Mesendoderm (in vitro differentiated cells): ENCODE measurements at regions not wholly inside any gene's neighbourhood (a gene's known extent, or its start where the extent isn't known, plus 50 kb on each side); places are given as distances from the start of the nearest gene placed in this dataset.

Experiments
- DNase-seq: peaks from one replicate; pipeline ENCODE4 v3.0.0; 2013
- H2AK5ac ChIP-seq: 2 replicates; pipeline ENCODE4 v1.6.1; 2013; ENCODE audit warnings: low read length, inconsistent platforms
- H2BK120ac ChIP-seq: 2 replicates; pipeline ENCODE4 v1.6.1; 2013; ENCODE audit warnings: low read depth, mild to moderate bottlenecking, low read length, moderate library complexity, mixed read lengths
- H2BK15ac ChIP-seq: replicated peaks from 2 replicates; pipeline ENCODE4 v1.6.1; 2013; ENCODE audit warnings: low read depth, mild to moderate bottlenecking, moderate library complexity
- H2BK5ac ChIP-seq: 2 replicates; pipeline ENCODE4 v1.6.1; 2013; ENCODE audit warnings: low read length, inconsistent platforms
- H3K18ac ChIP-seq: 2 replicates; pipeline ENCODE4 v1.6.1; 2013; ENCODE audit warnings: mild to moderate bottlenecking, low read length, mixed read lengths
- H3K23ac ChIP-seq: one replicate; pipeline ENCODE4 v1.6.1; 2013; ENCODE audit warnings: low read length
- H3K27ac ChIP-seq: 2 replicates; pipeline ENCODE4 v1.5.1; 2013; ENCODE audit warnings: low read depth, mild to moderate bottlenecking, inconsistent platforms, low read length, moderate library complexity
- H3K27me3 ChIP-seq: 2 replicates; pipeline ENCODE4 v1.6.1; 2013; ENCODE audit warnings: low read length, control low read depth, mild to moderate bottlenecking, inconsistent platforms; ENCODE audit not compliant: insufficient read depth, poor library complexity
- H3K36me3 ChIP-seq: 2 replicates; pipeline ENCODE4 v1.6.1; 2013; ENCODE audit warnings: low read length, inconsistent platforms; ENCODE audit not compliant: control insufficient read depth, insufficient read depth
- H3K4ac ChIP-seq: one replicate; pipeline ENCODE4 v1.6.1; 2013; ENCODE audit warnings: low read depth, mild to moderate bottlenecking, low read length, moderate library complexity
- H3K4me1 ChIP-seq: 2 replicates; pipeline ENCODE4 v1.6.1; 2013; ENCODE audit warnings: low read depth, low read length, inconsistent platforms; ENCODE audit not compliant: control insufficient read depth
- H3K4me2 ChIP-seq: 2 replicates; pipeline ENCODE4 v1.6.1; 2013; ENCODE audit warnings: low read length
- H3K4me3 ChIP-seq: 2 replicates; pipeline ENCODE4 v1.5.1; 2013; ENCODE audit warnings: mild to moderate bottlenecking, low read length
- H3K56ac ChIP-seq: one replicate; pipeline ENCODE4 v1.6.1; 2013; ENCODE audit warnings: low read length
- H3K79me1 ChIP-seq: 2 replicates; pipeline ENCODE4 v1.6.1; 2013; ENCODE audit warnings: low read length, inconsistent platforms
- H3K79me2 ChIP-seq: 2 replicates; pipeline ENCODE4 v1.6.1; 2013; ENCODE audit warnings: mild to moderate bottlenecking, low read length; ENCODE audit not compliant: control insufficient read depth, insufficient read depth
- H3K9ac ChIP-seq: 2 replicates; pipeline ENCODE4 v1.6.1; 2013; ENCODE audit warnings: low read length, inconsistent platforms
- H4K5ac ChIP-seq: one replicate; pipeline ENCODE4 v1.6.1; 2013; ENCODE audit warnings: low read length
- H4K8ac ChIP-seq: one replicate; pipeline ENCODE4 v1.6.1; 2013; ENCODE audit warnings: low read depth, mild to moderate bottlenecking, control low read depth, low read length, moderate library complexity
- WGBS: extraction: QIAGEN DNeasy Blood & Tissue Kit; methylation state at CpG from one replicate; pipeline ENCODE4 v1.1.7; 2013; ENCODE audit warnings: low lambda C conversion rate, missing lambda C conversion rate; ENCODE audit not compliant: insufficient coverage; ENCODE audit errors: extremely low coverage; 5-methylcytosine and 5-hydroxymethylcytosine counted together

GRCh38 chr12:47549258-47549657 lies 156.6 kb downstream of the RPAP3 start:
- no peak overlapping the region for H3K56ac ChIP-seq
- no peaks in the 10 kb centered on the region for H3K79me2 ChIP-seq
- DNase-seq = no peak
- H2AK5ac ChIP-seq = no peak overlapping the region
- H4K5ac ChIP-seq = no peak overlapping the region
- H2BK5ac ChIP-seq = no peak overlapping the region
- H3K36me3 ChIP-seq = no peaks in the 10 kb centered on the region
- H2BK120ac ChIP-seq = no peak overlapping the region
- H3K4me2 ChIP-seq = no peak overlapping the region
- no peak overlapping the region for H3K23ac ChIP-seq
- no peak overlapping the region for H3K18ac ChIP-seq
- H4K8ac ChIP-seq = no peak overlapping the region
- no peak overlapping the region for H3K4ac ChIP-seq
- H3K27ac ChIP-seq = no peak overlapping the region
- no peak overlapping the region for H3K9ac ChIP-seq
- no peaks in the 10 kb centered on the region for H3K79me1 ChIP-seq
- WGBS = no CpG with 5 or more reads among the region's 3 CpGs
- no peak overlapping the region for H2BK15ac ChIP-seq
- H3K4me3 ChIP-seq = no peak overlapping the region
- H3K27me3 ChIP-seq = no peaks in the 10 kb centered on the region
- no peaks in the 10 kb centered on the region for H3K4me1 ChIP-seq

GRCh38 chr12:47548401-47548800 lies 157.4 kb downstream of the RPAP3 start:
- no peak overlapping the region for H4K8ac ChIP-seq
- no peaks in the 10 kb centered on the region for H3K27me3 ChIP-seq
- H3K23ac ChIP-seq = no peak overlapping the region
- H3K18ac ChIP-seq = no peak overlapping the region
- H2BK15ac ChIP-seq = no peak overlapping the region
- H2AK5ac ChIP-seq = no peak overlapping the region
- H3K4me2 ChIP-seq = no peak overlapping the region
- no peak overlapping the region for H3K9ac ChIP-seq
- no peaks in the 10 kb centered on the region for H3K79me1 ChIP-seq
- H3K4ac ChIP-seq = no peak overlapping the region
- H3K56ac ChIP-seq = no peak overlapping the region
- no peak overlapping the region for H3K4me3 ChIP-seq
- no peaks in the 10 kb centered on the region for H3K79me2 ChIP-seq
- H2BK5ac ChIP-seq = no peak overlapping the region
- H2BK120ac ChIP-seq = no peak overlapping the region
- no peak overlapping the region for H4K5ac ChIP-seq
- H3K27ac ChIP-seq = no peak overlapping the region
- H3K4me1 ChIP-seq = no peaks in the 10 kb centered on the region
- DNase-seq = no peak
- no peaks in the 10 kb centered on the region for H3K36me3 ChIP-seq

GRCh38 chr12:47547077-47547476 lies 158.8 kb downstream of the RPAP3 start:
- no peaks in the 10 kb centered on the region for H3K36me3 ChIP-seq
- H3K4ac ChIP-seq = no peak overlapping the region
- H3K9ac ChIP-seq = no peak overlapping the region
- H3K79me1 ChIP-seq = no peaks in the 10 kb centered on the region
- no peak overlapping the region for H2BK15ac ChIP-seq
- no peak overlapping the region for H3K18ac ChIP-seq
- H2AK5ac ChIP-seq = no peak overlapping the region
- H3K56ac ChIP-seq = no peak overlapping the region
- H2BK120ac ChIP-seq = no peak overlapping the region
- H4K5ac ChIP-seq = no peak overlapping the region
- no peaks in the 10 kb centered on the region for H3K4me1 ChIP-seq
- no CpG with 5 or more reads among the region's 6 CpGs for WGBS
- H3K27me3 ChIP-seq = no peaks in the 10 kb centered on the region
- no peak overlapping the region for H3K4me2 ChIP-seq
- no peak overlapping the region for H4K8ac ChIP-seq
- H3K27ac ChIP-seq = no peak overlapping the region
- no peaks in the 10 kb centered on the region for H3K79me2 ChIP-seq
- DNase-seq = peak; percentile 51
- H2BK5ac ChIP-seq = no peak overlapping the region
- H3K4me3 ChIP-seq = no peak overlapping the region
- H3K23ac ChIP-seq = no peak overlapping the region

- no peak overlapping the region for H2BK120ac ChIP-seq
- no peak overlapping the region for H3K4me2 ChIP-seq
- H3K4me1 ChIP-seq = no peaks in the 10 kb centered on the region
- no peak overlapping the region for H4K8ac ChIP-seq
- DNase-seq = no peak
- no peaks in the 10 kb centered on the region for H3K79me1 ChIP-seq
- H2BK5ac ChIP-seq = no peak overlapping the region
- H3K36me3 ChIP-seq = no peaks in the 10 kb centered on the region
- H3K27me3 ChIP-seq = no peaks in the 10 kb centered on the region
- no peak overlapping the region for H3K18ac ChIP-seq
- no peak overlapping the region for H3K23ac ChIP-seq
- no peak overlapping the region for H3K9ac ChIP-seq
- H2AK5ac ChIP-seq = no peak overlapping the region
- no peak overlapping the region for H3K27ac ChIP-seq
- H2BK15ac ChIP-seq = no peak overlapping the region
- H3K4ac ChIP-seq = no peak overlapping the region
- no peak overlapping the region for H3K56ac ChIP-seq
- H3K4me3 ChIP-seq = no peak overlapping the region
- no CpG with 5 or more reads among the region's 6 CpGs for WGBS
- H4K5ac ChIP-seq = no peak overlapping the region
- no peaks in the 10 kb centered on the region for H3K79me2 ChIP-seq
Measured at GRCh38 chr12:47545938-47546609, 159.8 kb downstream of the RPAP3 start.

GRCh38 chr12:47534695-47535094 lies 171.1 kb downstream of the RPAP3 start:
- Histone ChIP-seq H3K4me3 (no peak overlapping the region), H2BK15ac (no peak overlapping the region), H2BK5ac (no peak overlapping the region), H3K56ac (no peak overlapping the region), H3K4me2 (no peak overlapping the region), H3K27me3 (no peaks in the 10 kb centered on the region), H2AK5ac (no peak overlapping the region), H3K4me1 (no peaks in the 10 kb centered on the region), H3K79me2 (no peaks in the 10 kb centered on the region), H3K36me3 (no peaks in the 10 kb centered on the region), H3K18ac (no peak overlapping the region), H4K8ac (no peak overlapping the region), H4K5ac (no peak overlapping the region), H3K79me1 (no peaks in the 10 kb centered on the region), H3K27ac (no peak overlapping the region), H3K23ac (no peak overlapping the region), H3K9ac (no peak overlapping the region), H2BK120ac (no peak overlapping the region), H3K4ac (no peak overlapping the region)
- no CpG with 5 or more reads among the region's 2 CpGs for WGBS
- no peak for DNase-seq

GRCh38 chr12:47530050-47530449 lies 175.8 kb downstream of the RPAP3 start:
- Histone ChIP-seq H3K9ac (no peak overlapping the region), H2BK120ac (no peak overlapping the region), H2BK15ac (no peak overlapping the region), H3K4me3 (no peak overlapping the region), H4K5ac (no peak overlapping the region), H3K27me3 (no peaks in the 10 kb centered on the region), H4K8ac (no peak overlapping the region), H3K23ac (no peak overlapping the region), H3K36me3 (no peaks in the 10 kb centered on the region), H3K4me1 (no peaks in the 10 kb centered on the region), H3K27ac (no peak overlapping the region), H3K18ac (no peak overlapping the region), H3K4ac (no peak overlapping the region), H2BK5ac (no peak overlapping the region), H3K79me2 (no peaks in the 10 kb centered on the region), H3K79me1 (no peaks in the 10 kb centered on the region), H2AK5ac (no peak overlapping the region), H3K56ac (no peak overlapping the region), H3K4me2 (no peak overlapping the region)
- no peak for DNase-seq
